Osteoblast (primary cell): ENCODE measurements at regions not wholly inside any gene's neighbourhood (a gene's known extent, or its start where the extent isn't known, plus 50 kb on each side); places are given as distances from the start of the nearest gene placed in this dataset.

Experiments used
- DNase-seq: peaks from one replicate; pipeline ENCODE4 v3.0.0; 2011; ENCODE audit warnings: low spot score, mixed read lengths; ENCODE audit not compliant: insufficient read length; ENCODE audit errors: missing footprints
- H2AFZ ChIP-seq: 2 replicates; pipeline ENCODE4 v1.6.0; 2011; ENCODE audit warnings: mild to moderate bottlenecking, low read length
- H3K27ac ChIP-seq: 2 replicates; pipeline ENCODE4 v1.5.1; 2011; ENCODE audit warnings: mild to moderate bottlenecking, low read depth, low read length, moderate library complexity
- H3K27me3 ChIP-seq: 2 replicates; pipeline ENCODE4 v1.6.0; 2012; ENCODE audit warnings: mild to moderate bottlenecking, control low read depth, inconsistent platforms, low read length, moderate library complexity; ENCODE audit not compliant: insufficient read depth
- H3K36me3 ChIP-seq: 2 replicates; pipeline ENCODE4 v1.5.1; 2011; ENCODE audit warnings: mild to moderate bottlenecking, low read length, control low read depth, moderate library complexity; ENCODE audit not compliant: insufficient read depth
- H3K4me1 ChIP-seq: 2 replicates; pipeline ENCODE4 v1.5.1; 2011; ENCODE audit warnings: mild to moderate bottlenecking, low read length, control low read depth, moderate library complexity; ENCODE audit not compliant: insufficient read depth
- H3K4me2 ChIP-seq: 2 replicates; pipeline ENCODE4 v1.6.0; 2011; ENCODE audit warnings: mild to moderate bottlenecking, low read length; ENCODE audit not compliant: insufficient read depth
- H3K4me3 ChIP-seq: fragments of 200-600 bp; sonication (generic); 3 replicates; pipeline ENCODE4 v1.5.1; 2012; ENCODE audit warnings: mild to moderate bottlenecking, low read length, inconsistent platforms; ENCODE audit not compliant: insufficient read depth
- H3K79me2 ChIP-seq: 2 replicates; pipeline ENCODE4 v1.6.0; 2012; ENCODE audit warnings: mild to moderate bottlenecking, low read length, control low read depth, inconsistent platforms; ENCODE audit not compliant: insufficient read depth
- H3K9me3 ChIP-seq: 2 replicates; pipeline ENCODE4 v1.5.1; 2011; ENCODE audit warnings: low read depth, low read length, control low read depth
- H4K20me1 ChIP-seq: 2 replicates; pipeline ENCODE4 v1.6.0; 2012; ENCODE audit warnings: mild to moderate bottlenecking, low read length, control low read depth; ENCODE audit not compliant: insufficient read depth
- TF ChIP-seq, protein P1 (sequence below): IDR thresholded peaks from 2 replicates; pipeline ENCODE4 v1.5.1; 2011; ENCODE audit warnings: mild to moderate bottlenecking, low read depth, low read length, moderate library complexity; ENCODE audit errors: extremely low read depth

DNA sequence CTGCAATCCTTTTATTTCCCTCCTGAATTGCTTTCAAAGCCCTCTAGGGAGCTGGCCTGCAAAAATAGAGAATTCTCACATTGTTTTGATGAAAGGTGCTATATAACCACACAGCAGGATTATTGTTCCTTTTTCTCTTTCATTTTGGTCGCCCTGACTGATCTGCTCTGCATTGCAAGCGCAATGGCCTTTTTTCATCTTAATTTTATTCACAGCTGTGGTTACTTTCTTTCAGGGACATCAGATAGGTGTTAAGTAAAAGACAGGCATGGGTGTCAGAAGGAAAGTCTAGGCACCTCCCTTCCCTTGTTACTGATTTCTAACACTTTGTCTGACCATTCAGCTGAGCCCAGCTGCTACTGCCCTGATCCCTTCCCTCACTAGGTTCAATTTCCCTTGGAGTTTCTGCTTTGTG is 850.5 kb upstream of the MAP3K7 start:
- no peak overlapping the region for H3K27ac ChIP-seq
- no peak overlapping the region for H3K4me3 ChIP-seq
- peaks cover 3% of the 10 kb centered on the region for H3K9me3 ChIP-seq
- no peaks in the 10 kb centered on the region for H3K79me2 ChIP-seq
- H4K20me1 ChIP-seq = no peaks in the 10 kb centered on the region
- H3K4me2 ChIP-seq = no peak overlapping the region
- H3K27me3 ChIP-seq = no peaks in the 10 kb centered on the region
- no peaks in the 10 kb centered on the region for H3K4me1 ChIP-seq
- H2AFZ ChIP-seq = no peak overlapping the region
- TF ChIP-seq, protein P1, sequence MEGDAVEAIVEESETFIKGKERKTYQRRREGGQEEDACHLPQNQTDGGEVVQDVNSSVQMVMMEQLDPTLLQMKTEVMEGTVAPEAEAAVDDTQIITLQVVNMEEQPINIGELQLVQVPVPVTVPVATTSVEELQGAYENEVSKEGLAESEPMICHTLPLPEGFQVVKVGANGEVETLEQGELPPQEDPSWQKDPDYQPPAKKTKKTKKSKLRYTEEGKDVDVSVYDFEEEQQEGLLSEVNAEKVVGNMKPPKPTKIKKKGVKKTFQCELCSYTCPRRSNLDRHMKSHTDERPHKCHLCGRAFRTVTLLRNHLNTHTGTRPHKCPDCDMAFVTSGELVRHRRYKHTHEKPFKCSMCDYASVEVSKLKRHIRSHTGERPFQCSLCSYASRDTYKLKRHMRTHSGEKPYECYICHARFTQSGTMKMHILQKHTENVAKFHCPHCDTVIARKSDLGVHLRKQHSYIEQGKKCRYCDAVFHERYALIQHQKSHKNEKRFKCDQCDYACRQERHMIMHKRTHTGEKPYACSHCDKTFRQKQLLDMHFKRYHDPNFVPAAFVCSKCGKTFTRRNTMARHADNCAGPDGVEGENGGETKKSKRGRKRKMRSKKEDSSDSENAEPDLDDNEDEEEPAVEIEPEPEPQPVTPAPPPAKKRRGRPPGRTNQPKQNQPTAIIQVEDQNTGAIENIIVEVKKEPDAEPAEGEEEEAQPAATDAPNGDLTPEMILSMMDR = no peak
- H3K36me3 ChIP-seq = no peaks in the 10 kb centered on the region
- no peak for DNase-seq

DNA sequence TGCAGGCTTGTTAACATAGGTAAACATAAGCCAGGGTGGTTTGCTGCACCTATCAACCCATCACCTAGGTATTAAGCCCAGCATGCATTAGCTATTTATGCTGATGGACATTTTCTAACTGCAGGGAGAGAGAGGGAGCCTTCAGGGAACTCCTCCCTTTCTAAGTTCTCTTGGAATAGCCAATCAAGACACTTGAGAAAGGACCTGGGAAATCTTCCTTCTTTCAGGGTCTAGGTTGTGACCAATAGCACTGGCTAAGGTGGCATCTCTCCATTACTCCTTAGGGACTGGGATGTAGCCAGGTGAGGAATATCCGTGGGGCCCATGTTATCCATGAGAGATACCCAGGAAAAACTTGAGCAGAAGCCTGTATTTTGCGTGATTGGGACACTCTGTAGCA is 849.6 kb upstream of the MAP3K7 start:
- Histone ChIP-seq H3K9me3 (peaks cover 2% of the 10 kb centered on the region), H3K27me3 (no peaks in the 10 kb centered on the region), H3K27ac (no peak overlapping the region), H3K4me2 (no peak overlapping the region), H3K79me2 (no peaks in the 10 kb centered on the region), H4K20me1 (no peaks in the 10 kb centered on the region), H3K36me3 (no peaks in the 10 kb centered on the region), H2AFZ (no peak overlapping the region), H3K4me3 (no peak overlapping the region), H3K4me1 (no peaks in the 10 kb centered on the region)
- no peak for DNase-seq
- TF ChIP-seq, protein P1 = no peak

DNA sequence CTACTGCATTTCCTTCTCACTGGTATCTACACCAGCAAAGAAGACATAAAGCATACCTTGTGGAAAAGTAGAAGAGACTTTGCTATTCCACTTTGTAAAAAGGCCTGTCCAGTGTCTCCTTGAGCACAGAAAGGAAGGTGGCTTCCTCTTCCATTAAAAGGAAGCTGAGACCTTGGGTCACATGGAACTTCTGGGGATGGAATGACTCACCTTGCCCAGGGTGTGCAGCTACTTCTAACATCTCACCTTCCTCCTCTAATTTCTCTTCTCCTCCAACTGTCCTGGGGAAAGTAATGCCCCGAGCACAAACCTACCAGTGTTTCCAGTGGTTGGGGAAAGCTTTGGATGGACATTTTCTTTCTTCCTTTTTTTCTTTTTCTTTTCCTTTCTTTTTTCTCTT is 848.8 kb upstream of the MAP3K7 start:
- H3K36me3 ChIP-seq = no peaks in the 10 kb centered on the region
- H4K20me1 ChIP-seq = no peaks in the 10 kb centered on the region
- no peak overlapping the region for H3K4me3 ChIP-seq
- no peaks in the 10 kb centered on the region for H3K27me3 ChIP-seq
- H3K9me3 ChIP-seq = no peaks in the 10 kb centered on the region
- no peak overlapping the region for H2AFZ ChIP-seq
- H3K4me1 ChIP-seq = no peaks in the 10 kb centered on the region
- no peak for DNase-seq
- no peak overlapping the region for H3K4me2 ChIP-seq
- TF ChIP-seq, protein P1 = no peak
- no peak overlapping the region for H3K27ac ChIP-seq
- H3K79me2 ChIP-seq = no peaks in the 10 kb centered on the region

DNA sequence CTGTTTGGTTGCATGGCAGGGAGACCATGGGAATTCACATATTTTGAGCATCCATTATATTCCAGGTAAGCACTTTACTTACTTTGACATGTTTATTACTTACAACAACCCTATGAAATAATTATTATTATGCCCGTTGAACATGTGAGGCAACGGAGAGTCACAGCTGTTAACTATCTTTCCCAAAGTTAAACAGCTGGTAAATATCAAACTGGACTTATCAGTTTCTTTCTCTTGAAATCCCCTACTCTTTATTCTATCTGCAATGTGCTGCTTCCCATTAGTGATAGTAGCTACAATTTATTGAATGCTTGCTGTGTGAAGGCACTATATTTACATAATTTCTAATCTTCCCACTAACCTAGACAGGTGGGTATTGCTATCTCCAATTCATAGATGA is 847.7 kb upstream of the MAP3K7 start:
- no peaks in the 10 kb centered on the region for H3K27me3 ChIP-seq

More for the DNA sequence above, 847.7 kb upstream of the MAP3K7 start:
- H4K20me1 ChIP-seq = no peaks in the 10 kb centered on the region
- no peaks in the 10 kb centered on the region for H3K79me2 ChIP-seq
- no peak overlapping the region for H3K27ac ChIP-seq
- no peaks in the 10 kb centered on the region for H3K4me1 ChIP-seq
- H3K4me3 ChIP-seq = no peak overlapping the region
- no peak overlapping the region for H3K4me2 ChIP-seq
- TF ChIP-seq, protein P1 = no peak
- H3K36me3 ChIP-seq = no peaks in the 10 kb centered on the region
- H3K9me3 ChIP-seq = no peaks in the 10 kb centered on the region
- H2AFZ ChIP-seq = no peak overlapping the region
- no peak for DNase-seq
